Germinal center (tissue), 1 donor: ENCODE measurements at regions not wholly inside any gene's neighbourhood (a gene's known extent, or its start where the extent isn't known, plus 50 kb on each side); places are given as distances from the start of the nearest gene placed in this dataset.

Source experiments
- DNase-seq: peaks from one replicate; pipeline ENCODE4 v3.0.0; 2012; ENCODE audit warnings: mixed read lengths, low spot score

DNA sequence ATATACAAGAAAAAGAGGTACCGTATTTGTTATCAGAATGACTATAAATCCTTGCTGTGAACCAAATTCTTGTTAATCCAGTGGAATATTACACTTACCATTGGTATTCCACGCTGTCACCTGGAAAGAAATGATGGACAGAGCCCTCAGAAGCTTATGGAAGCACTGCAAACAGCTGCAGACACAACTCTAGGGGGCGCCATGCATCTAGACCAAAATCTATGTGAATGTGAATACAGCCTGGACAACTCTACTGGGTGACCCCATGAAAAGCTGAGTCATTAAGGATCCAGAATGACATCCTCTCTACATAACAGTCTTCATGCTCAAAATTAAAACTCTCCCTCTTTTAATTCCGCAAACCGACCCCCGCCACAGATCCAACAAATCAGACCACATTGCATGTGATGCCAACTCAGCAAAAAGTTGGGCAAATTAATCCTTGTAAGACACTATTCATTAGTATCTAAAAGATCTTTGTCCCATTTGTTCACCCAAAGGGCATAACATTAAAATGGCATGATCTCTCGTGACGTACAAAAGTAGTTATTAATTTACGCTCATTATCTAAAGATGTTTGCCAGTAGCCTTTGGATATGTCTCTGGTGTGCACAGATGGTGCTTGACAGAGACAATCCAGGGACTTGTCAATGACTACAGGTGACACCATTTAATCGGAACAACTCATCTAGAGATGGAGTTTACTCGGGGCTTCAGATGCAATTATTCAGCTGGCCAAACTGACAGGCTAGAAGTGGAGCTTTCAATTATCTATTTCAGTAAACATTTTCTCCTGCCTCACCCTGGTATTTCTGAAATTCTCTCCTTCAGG lies 552.7 kb upstream of the PSMD7 start:
- DNase-seq, result no peak

GRCh38 chr16:73739049-73739769 lies 557.4 kb upstream of the PSMD7 start:
- DNase-seq, result no peak

- no peak for DNase-seq
Observed at GRCh38 chr16:73738266-73738665, 558.3 kb upstream of the PSMD7 start.

DNA sequence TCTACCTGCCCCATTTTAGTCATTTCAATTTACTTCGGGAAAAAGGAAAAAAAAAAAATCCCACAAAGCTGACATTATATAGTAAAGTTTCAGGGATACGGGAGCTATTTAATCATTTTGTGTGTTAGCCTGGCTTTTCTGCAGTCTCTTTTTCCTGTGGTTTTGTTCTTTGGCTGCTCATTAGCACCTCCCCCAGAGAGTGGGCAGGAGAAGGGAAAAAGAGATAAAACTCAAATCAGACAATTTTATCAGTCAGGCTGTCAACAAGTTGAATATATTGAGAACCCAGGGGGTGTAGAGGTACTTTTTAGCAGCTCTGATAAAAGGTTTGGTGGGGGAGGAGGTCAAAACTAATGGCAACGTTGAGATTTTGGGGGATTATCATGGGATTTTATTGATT lies 559.0 kb upstream of the PSMD7 start:
- DNase-seq, result no peak

- DNase-seq, result no peak
Observed at GRCh38 chr16:73735954-73736353, 560.7 kb upstream of the PSMD7 start.

DNA sequence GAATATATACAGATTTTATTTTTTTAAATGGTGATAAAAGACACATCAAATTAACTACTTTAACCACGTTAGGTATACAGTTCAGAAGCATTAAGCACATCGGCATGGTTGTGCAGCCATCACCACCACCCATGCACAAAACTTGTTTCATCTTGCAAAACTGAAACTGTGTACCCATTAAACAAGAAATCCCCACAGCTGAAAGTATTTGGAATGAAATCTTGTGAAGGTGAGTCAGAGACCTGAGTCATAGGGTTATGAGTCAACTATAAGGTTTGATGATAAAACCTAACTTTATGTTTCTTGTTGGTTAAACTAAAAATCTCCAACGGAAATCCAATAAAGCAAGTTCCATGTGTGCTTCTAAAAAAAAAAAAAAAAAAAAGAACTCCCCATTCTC lies 561.6 kb upstream of the PSMD7 start:
- DNase-seq, result no peak

GRCh38 chr16:73732681-73733080 lies 563.9 kb upstream of the PSMD7 start:
- DNase-seq, result no peak

DNA sequence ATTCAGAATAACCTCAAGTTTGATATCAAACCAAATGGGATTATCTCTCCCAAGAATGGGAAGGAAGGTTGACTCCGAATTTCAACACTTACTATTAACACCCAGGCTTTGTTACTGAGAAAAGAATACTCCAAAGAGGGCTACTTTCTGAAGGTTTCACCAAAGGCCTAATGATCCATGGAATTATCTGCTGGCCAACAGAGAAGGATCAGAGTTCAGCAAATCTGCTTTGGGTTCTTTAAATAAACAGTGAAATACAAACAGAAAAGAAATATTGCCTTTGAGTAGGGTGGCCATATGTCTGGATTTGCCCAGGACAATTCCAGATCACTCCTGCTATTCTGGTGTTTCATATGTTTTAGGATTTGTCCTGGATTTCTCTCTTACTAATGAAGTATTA lies 564.5 kb upstream of the PSMD7 start:
- no peak for DNase-seq

- no peak for DNase-seq
Observed at GRCh38 chr16:73730481-73731090, 566.0 kb upstream of the PSMD7 start.

GRCh38 chr16:73725156-73725555 lies 571.5 kb upstream of the PSMD7 start:
- DNase-seq, result no peak

GRCh38 chr16:73724503-73724902 lies 572.1 kb upstream of the PSMD7 start:
- no peak for DNase-seq

DNA sequence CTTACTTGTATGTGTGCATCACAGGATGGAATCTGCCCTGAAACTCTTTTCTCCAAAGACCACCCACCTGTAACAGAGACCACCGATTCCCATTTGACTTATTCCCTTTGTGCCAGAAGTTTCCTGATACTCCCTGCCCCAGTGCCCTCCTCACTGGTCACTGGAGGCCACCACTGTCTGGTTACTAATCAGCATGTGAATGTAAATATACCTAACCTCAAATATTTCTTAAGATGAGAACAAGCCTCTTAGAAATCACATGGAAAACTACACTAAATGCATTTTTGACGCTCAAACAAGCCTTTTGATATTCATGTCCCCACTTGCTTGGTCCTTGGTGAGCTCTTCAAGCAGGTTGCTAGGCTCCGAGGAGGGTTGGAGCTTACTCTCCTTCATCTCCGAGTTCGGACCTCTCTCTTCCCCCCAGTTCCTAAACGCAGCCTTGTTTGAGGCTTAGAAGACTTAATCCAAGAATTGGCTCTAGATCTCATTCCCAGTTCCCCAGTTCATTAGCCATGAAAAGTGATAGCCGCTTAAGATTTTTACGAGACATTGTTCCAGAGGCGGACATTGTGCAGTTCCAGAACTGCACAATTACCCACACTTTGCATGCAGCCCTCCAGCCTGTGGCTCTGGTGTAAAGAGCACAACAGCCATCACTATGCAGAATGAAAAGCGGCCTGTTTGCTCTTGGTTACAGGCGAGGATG lies 579.2 kb upstream of the PSMD7 start:
- no peak for DNase-seq

DNA sequence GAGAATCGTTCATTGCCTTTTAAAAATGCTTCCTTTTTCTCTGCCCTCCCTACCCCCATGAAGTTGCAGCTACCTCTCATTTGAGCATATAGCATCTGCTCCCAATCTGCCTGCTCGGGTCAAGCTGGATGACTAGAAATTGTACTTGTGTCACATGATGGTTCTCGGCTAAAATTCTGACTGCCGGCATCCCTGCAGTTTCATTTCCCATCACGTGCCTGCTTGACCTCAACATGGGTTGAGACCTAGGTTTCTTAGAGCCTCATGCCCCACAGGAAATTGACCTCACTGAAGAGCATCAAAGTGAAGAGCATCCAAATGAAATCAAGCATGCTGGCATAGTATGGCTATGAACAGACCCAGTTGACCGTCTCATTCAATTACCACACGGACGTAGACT lies 581.6 kb upstream of the PSMD7 start:
- no peak for DNase-seq

DNA sequence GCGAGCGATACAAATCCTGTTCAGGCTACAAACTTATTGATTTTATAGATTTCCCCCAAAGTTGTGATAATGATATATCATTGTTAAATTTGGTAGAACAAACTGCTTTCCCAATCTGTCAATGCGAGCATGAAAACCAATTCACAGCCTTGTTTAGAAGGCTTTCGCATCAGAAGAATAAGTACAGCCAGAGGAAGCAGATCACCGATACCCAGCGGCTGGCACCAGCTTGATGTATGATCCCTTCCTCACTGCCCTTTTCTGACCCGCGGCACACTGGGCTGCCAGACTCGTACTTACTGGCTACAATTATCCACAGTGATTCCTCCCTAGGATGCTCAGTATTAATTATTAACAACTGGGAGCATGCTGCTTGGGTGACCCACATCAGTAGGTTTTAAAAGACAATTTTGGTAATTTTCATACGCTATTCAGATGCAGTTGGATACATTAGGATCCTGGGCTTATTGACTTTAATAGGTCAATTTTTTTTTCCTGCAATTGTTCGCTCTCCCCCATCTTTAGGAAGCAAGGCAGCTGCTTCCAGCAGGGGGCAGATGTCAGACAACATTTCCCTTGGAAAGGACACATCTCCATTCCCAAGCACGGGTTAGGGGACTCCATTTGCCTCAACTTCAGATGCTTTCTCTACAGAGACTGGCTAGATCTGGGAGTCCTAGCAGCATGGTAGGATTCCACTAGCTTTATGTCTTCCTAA lies 582.7 kb upstream of the PSMD7 start:
- no peak for DNase-seq

DNA sequence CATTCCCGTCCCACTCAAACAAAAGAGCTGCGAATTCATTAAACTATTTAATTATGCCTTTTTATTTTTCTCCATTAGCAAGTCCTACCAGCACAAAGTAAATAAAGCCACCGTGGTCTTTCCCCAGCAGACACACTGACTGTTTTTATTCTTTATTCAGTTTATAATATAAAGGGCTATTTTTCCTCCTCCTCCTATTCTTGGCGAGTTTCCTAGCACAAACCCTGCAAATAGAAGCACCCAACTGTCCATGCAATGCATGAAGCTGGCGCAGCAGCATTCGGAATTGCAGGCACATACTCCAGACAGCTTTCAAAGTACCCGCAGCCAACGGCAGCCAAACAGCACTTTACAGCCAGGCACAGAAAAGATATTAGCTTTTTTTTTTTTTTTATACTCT lies 583.4 kb upstream of the PSMD7 start:
- DNase-seq, result no peak

GRCh38 chr16:73711406-73712080 lies 585.1 kb upstream of the PSMD7 start:
- DNase-seq, result no peak

DNA sequence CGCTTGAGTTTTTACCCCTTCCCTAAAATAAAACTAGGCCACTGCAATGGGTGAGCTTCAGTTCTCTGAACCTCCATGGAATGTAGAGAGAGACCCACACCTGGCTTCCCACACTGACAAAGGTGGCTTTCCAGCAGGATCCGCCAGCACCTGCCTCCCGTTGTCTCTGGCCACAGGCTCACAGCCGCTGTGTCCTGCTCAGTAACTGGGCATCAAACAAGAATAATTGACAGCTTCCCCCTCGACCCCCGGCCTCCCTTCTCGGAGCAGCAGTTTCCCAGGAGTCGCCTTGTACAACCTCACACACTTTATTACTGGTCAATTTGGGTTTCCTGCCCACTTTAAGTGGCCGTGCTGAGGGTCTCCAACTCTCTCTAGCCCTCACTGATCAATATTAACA lies 586.1 kb upstream of the PSMD7 start:
- no peak for DNase-seq

DNA sequence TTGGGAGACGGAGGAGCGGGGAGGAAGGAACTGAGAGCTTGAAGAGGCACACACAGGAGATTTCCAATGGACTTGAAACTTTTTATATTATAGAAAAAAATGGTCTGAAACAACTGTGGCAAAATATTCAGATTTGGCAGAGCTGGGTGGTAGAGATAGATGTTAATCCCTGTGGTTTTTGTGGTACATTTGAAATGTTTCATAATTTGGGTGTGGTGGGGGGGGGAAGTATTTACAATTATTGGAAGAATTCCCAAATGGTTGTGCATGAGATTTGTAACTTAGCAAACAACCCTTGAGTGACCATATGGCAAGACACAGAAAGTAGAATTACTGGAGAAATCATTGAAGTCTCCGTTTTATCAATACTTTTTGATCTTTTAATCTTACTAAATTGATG lies 588.8 kb upstream of the PSMD7 start:
- no peak for DNase-seq

- no peak for DNase-seq
Observed at GRCh38 chr16:73703891-73704290, 592.7 kb upstream of the PSMD7 start.

GRCh38 chr16:73697336-73697735 lies 599.3 kb upstream of the PSMD7 start:
- no peak for DNase-seq

GRCh38 chr16:73692861-73693260 lies 603.8 kb upstream of the PSMD7 start:
- DNase-seq, result no peak
